Caco-2 (cell line): ENCODE measurements at regions not wholly inside any gene's neighbourhood (a gene's known extent, or its start where the extent isn't known, plus 50 kb on each side); places are given as distances from the start of the nearest gene placed in this dataset.
"Not testable (repeated sequence)": the region's sequence is repeated elsewhere in the genome, so short reads cannot be mapped to it uniquely, and the experiment has no call there.

Experiments
- BruUV-seq: library from RNA; stranded (reverse); fragments of 400-500 nt; replicated peaks from 2 replicates; lab custom pipeline; 2021; lab: Mats Ljungman, UMichigan
- CTCF ChIA-PET: fragments of 300-600 bp; sonication (Branson Sonifier 250); formaldehyde crosslinking; loops from one replicate; lab custom pipeline; 2022; ENCODE audit warnings: antibody characterized with exemption; lab: Charles Lee
- POLR2A ChIA-PET: fragments of 300-600 bp; sonication (Branson Sonifier 250); formaldehyde crosslinking; loops from one replicate; lab custom pipeline; 2022; ENCODE audit warnings: antibody characterized with exemption; lab: Charles Lee
- DNase-seq, 2 experiments: peaks; one replicate each; pipeline versions ENCODE4 v3.0.0 to v3.0.0-alpha.2; 2020 to 2022
- H3K27me3 ChIP-seq: replicated peaks from 2 replicates; pipeline ENCODE4 v1.6.0; 2011; ENCODE audit warnings: low read length; ENCODE audit not compliant: control insufficient read depth, insufficient read depth
- H3K36me3 ChIP-seq: 2 replicates; pipeline ENCODE4 v1.5.1; 2011; ENCODE audit warnings: low read length; ENCODE audit not compliant: control insufficient read depth, insufficient read depth
- H3K4me1 ChIP-seq: fragments of 250-450 bp; sonication (Bioruptor Pico); 2 replicates; pipeline ENCODE4 v1.5.1; 2020; ENCODE audit warnings: mild to moderate bottlenecking
- H3K4me3 ChIP-seq: 2 replicates; pipeline ENCODE4 v1.5.1; 2011; ENCODE audit warnings: low read depth, mild to moderate bottlenecking, control low read depth, low read length
- H3K9me3 ChIP-seq: fragments of 250-450 bp; sonication (Bioruptor Pico); 2 replicates; pipeline ENCODE4 v1.5.1; 2020; ENCODE audit warnings: mild to moderate bottlenecking, moderate library complexity
- H3K27ac Mint-ChIP-seq: one replicate; pipeline ENCODE4 v1.8.0; 2022; ENCODE audit warnings: mixed read lengths; ENCODE audit not compliant: unreplicated experiment
- H3K27me3 Mint-ChIP-seq: one replicate; pipeline ENCODE4 v1.8.0; 2022; ENCODE audit warnings: mixed read lengths; ENCODE audit not compliant: insufficient read depth, unreplicated experiment
- H3K36me3 Mint-ChIP-seq: one replicate; pipeline ENCODE4 v1.8.0; 2022; ENCODE audit warnings: mild to moderate bottlenecking, mixed read lengths; ENCODE audit not compliant: insufficient read depth, unreplicated experiment
- H3K4me1 Mint-ChIP-seq: one replicate; pipeline ENCODE4 v1.8.0; 2022; ENCODE audit warnings: low read depth, mixed read lengths; ENCODE audit not compliant: unreplicated experiment
- H3K4me3 Mint-ChIP-seq: one replicate; pipeline ENCODE4 v1.8.0; 2022; ENCODE audit warnings: mild to moderate bottlenecking, moderate library complexity, mixed read lengths; ENCODE audit not compliant: unreplicated experiment
- H3K9me3 Mint-ChIP-seq: one replicate; pipeline ENCODE4 v1.8.0; 2022; ENCODE audit warnings: mixed read lengths; ENCODE audit not compliant: unreplicated experiment
- CTCF ChIP-seq, 2 experiments: fragments of 200-600 bp in 1 of 2; IDR thresholded peaks; 1 replicate in 1 of 2; 2 replicates in 1 of 2; pipeline versions ENCODE4 v1.5.1 to v1.8.0; 2011 to 2022; ENCODE audit warnings: antibody characterized with exemption in 1 of 2, control low read depth in 1 of 2, inconsistent platforms in 1 of 2, low read depth in 1 of 2, low read length in 1 of 2, mild to moderate bottlenecking in 1 of 2, moderate library complexity in 1 of 2; ENCODE audit not compliant: insufficient read depth in 1 of 2, severe bottlenecking in 1 of 2, unreplicated experiment in 1 of 2
- intact Hi-C: fragments of 100-400 bp; cut with micrococcal nuclease; formaldehyde crosslinking; loops from one replicate; pipeline ENCODE4 v1.10.0; 2022; ENCODE audit not compliant: unreplicated experiment

- ChIA-PET POLR2A (no interaction called here), CTCF (interaction anchor here (0.7 kb wide), 1 partner anchor 1207 kb away, joined by 3 read pairs; no protein-coding TSS in a partner anchor)
- no peaks in the 10 kb centered on the region for H3K36me3 Mint-ChIP-seq
- H3K9me3 Mint-ChIP-seq: no peaks in the 10 kb centered on the region
- H3K4me3 Mint-ChIP-seq: peak overlapping the region; percentile 94
- DNase-seq: peak; percentile 86 to 90
- no peak overlapping the region for H3K27ac Mint-ChIP-seq
- peak overlapping the region; percentile 83 for H3K4me3 ChIP-seq
- no peaks in the 10 kb centered on the region for H3K36me3 ChIP-seq
- H3K27me3 Mint-ChIP-seq: no peaks in the 10 kb centered on the region
- intact Hi-C loops: loop anchor here (5.0 kb wide), 2 partner anchors 81 to 136 kb away; partner anchors contain the start of gene HMGA2
- TF ChIP-seq CTCF (IDR thresholded peaks at IDR 0.05; ENCODE audit: insufficient read depth in 1 of 2, low read depth in 1 of 2, low read length in 1 of 2, severe bottlenecking in 1 of 2, unreplicated experiment in 1 of 2): no peak
- 0 out of 2 replicates have a peak, but pooled peaks cover 4% of the 10 kb centered on the region for H3K4me1 ChIP-seq
- peaks cover 9% of the 10 kb centered on the region for H3K4me1 Mint-ChIP-seq
- H3K27me3 ChIP-seq: no peaks in the 10 kb centered on the region
- no peaks in the 10 kb centered on the region for H3K9me3 ChIP-seq
- no TSS peak for BruUV-seq
These were observed 83.2 kb upstream of the HMGA2 start for GRCh38 chr12:65740873-65741600.

DNA sequence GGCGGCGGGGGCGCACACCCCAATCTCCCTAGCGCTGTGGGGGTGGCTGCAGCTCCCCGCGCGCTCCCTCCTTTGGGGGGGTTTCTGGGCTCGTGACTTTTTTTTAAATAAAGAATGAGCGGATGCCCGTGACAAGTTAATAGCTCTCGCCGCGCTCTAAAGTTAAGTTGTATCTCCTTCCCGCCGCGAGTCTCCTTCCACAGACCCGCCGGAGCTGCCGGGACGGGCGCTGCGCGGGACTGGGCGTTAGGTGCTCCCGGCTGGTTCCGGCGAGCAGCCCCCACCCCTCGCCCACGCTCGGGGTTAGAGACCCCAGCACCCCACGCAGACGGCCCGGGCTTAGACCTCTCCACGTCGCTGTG lies 82.6 kb upstream of the HMGA2 start:
- Histone ChIP-seq H3K4me1 (0 out of 2 replicates have a peak, but pooled peaks cover 4% of the 10 kb centered on the region), H3K27me3 (no peaks in the 10 kb centered on the region), H3K36me3 (no peaks in the 10 kb centered on the region), H3K9me3 (no peaks in the 10 kb centered on the region), H3K4me3 (peak overlapping the region; percentile 83)
- Mint-ChIP-seq H3K27me3 (no peaks in the 10 kb centered on the region), H3K4me3 (peak overlapping the region; percentile 94), H3K36me3 (no peaks in the 10 kb centered on the region), H3K27ac (peak overlapping the region; percentile 33), H3K4me1 (peaks cover 9% of the 10 kb centered on the region), H3K9me3 (no peaks in the 10 kb centered on the region)
- DNase-seq: peak; percentile 32
- no TSS peak for BruUV-seq
- ChIA-PET POLR2A (no interaction called here), CTCF (interaction anchor here (0.7 kb wide), 1 partner anchor 1207 kb away, joined by 3 read pairs; no protein-coding TSS in a partner anchor)
- intact Hi-C loops: loop anchor here (5.0 kb wide), 2 partner anchors 81 to 136 kb away; partner anchors contain the start of gene HMGA2
- TF ChIP-seq CTCF (IDR thresholded peaks at IDR 0.05; ENCODE audit: insufficient read depth in 1 of 2, low read depth in 1 of 2, low read length in 1 of 2, severe bottlenecking in 1 of 2, unreplicated experiment in 1 of 2): no peak

- intact Hi-C loops: loop anchor here (5.0 kb wide), 2 partner anchors 80 to 135 kb away; partner anchors contain the start of gene HMGA2
- 0 out of 2 replicates have a peak, but pooled peaks cover 4% of the 10 kb centered on the region for H3K4me1 ChIP-seq
- H3K4me1 Mint-ChIP-seq: peaks cover 9% of the 10 kb centered on the region
- no peaks in the 10 kb centered on the region for H3K36me3 ChIP-seq
- peak overlapping the region; percentile 33 for H3K27ac Mint-ChIP-seq
- no peaks in the 10 kb centered on the region for H3K27me3 ChIP-seq
- no peaks in the 10 kb centered on the region for H3K9me3 ChIP-seq
- H3K9me3 Mint-ChIP-seq: no peaks in the 10 kb centered on the region
- peak overlapping the region; percentile 83 for H3K4me3 ChIP-seq
- CTCF ChIA-PET: no interaction called here
- peak; percentile 53 to 54 for DNase-seq
- no TSS peak for BruUV-seq
- H3K36me3 Mint-ChIP-seq: no peaks in the 10 kb centered on the region
- TF ChIP-seq CTCF (IDR thresholded peaks at IDR 0.05; ENCODE audit: insufficient read depth in 1 of 2, low read depth in 1 of 2, low read length in 1 of 2, severe bottlenecking in 1 of 2, unreplicated experiment in 1 of 2): no peak
- POLR2A ChIA-PET: no interaction called here
- peak overlapping the region; percentile 94 for H3K4me3 Mint-ChIP-seq
- no peaks in the 10 kb centered on the region for H3K27me3 Mint-ChIP-seq
These were observed 82.0 kb upstream of the HMGA2 start for GRCh38 chr12:65742018-65743010.

DNA sequence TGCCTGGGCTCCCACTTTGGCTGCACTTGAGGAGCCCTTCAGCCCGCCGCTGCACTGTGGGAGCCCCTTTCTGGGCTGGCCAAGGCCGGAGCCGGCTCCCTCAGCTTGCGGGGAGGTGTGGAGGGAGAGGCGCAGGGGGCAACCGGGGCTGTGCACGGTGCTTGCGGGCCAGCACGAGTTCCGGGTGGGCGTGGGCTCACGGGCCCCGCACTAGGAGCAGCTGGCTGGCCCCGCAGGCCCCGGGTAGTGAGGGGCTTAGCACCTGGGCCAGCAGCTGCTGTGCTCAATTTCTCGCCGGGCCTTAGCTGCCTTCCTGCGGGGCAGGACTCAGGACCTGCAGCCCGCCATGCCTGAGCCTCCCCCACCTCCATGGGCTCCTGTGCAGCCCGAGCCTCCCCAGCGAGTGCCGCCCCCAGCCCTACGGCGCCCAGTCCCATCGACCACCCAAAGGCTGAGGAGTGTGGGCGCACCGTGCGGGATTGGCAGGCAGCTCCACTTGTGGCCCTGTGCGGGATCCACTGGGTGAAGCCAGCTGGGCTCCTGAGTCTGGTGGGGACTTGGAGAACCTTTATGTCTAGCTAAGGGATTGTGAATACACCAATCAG lies 79.9 kb upstream of the HMGA2 start:
- BruUV-seq, POLR2A ChIA-PET, H3K4me3 Mint-ChIP-seq, H3K9me3 ChIP-seq, H3K27me3 ChIP-seq, H3K4me1 ChIP-seq, H3K9me3 Mint-ChIP-seq, H3K36me3 ChIP-seq, H3K36me3 Mint-ChIP-seq, H3K4me3 ChIP-seq, CTCF ChIA-PET, H3K27me3 Mint-ChIP-seq, H3K27ac Mint-ChIP-seq, DNase-seq: not testable (repeated sequence)
- H3K4me1 Mint-ChIP-seq: peaks cover 11% of the 10 kb centered on the region
- intact Hi-C loops: loop anchor here (5.0 kb wide), 2 partner anchors 78 to 133 kb away; partner anchors contain the start of gene HMGA2
